Lower leg skin (tissue), 4 donors: ENCODE measurements at regions not wholly inside any gene's neighbourhood (a gene's known extent, or its start where the extent isn't known, plus 50 kb on each side); places are given as distances from the start of the nearest gene placed in this dataset.

Experiments
- DNase-seq, 2 donors: peaks; one replicate each; pipeline ENCODE4 v3.0.0-alpha.2; 2019; ENCODE audit warnings: low spot score in 2 of 2
- H3K4me3 ChIP-seq: fragments of 200-600 bp; sonication (generic); 2 replicates; pipeline ENCODE4 v1.5.1; 2017; ENCODE audit warnings: mild to moderate bottlenecking, low read depth; ENCODE audit not compliant: poor library complexity, severe bottlenecking
- CTCF ChIP-seq, 3 donors: fragments of 450-650 bp; IDR thresholded peaks; one replicate each; pipeline ENCODE4 v1.5.1; 2016; ENCODE audit warnings: antibody characterized with exemption in 3 of 3, mild to moderate bottlenecking in 3 of 3, moderate library complexity in 2 of 3
- POLR2A ChIP-seq, 2 donors: fragments of 450-650 bp; IDR thresholded peaks; one replicate each; pipeline ENCODE4 v1.6.1; 2016 to 2017; ENCODE audit warnings: antibody characterized with exemption in 2 of 2, mild to moderate bottlenecking in 1 of 2, moderate library complexity in 1 of 2
- WGBS, 2 donors: methylation state at CpG; one replicate each; pipeline ENCODE4 v1.1.5; 2018; 5-methylcytosine and 5-hydroxymethylcytosine counted together
- intact Hi-C: fragments of 100-400 bp; cut with DNase I; formaldehyde crosslinking; loops from one replicate; pipeline ENCODE4 v1.15.0; 2023; ENCODE audit warnings: low total_unique reads

- WGBS, 2 donors = 59 to 72% methylated on average over 3 of the region's 3 CpGs
- H3K4me3 ChIP-seq = no peak overlapping the region
- intact Hi-C loops = no loop called here
- no peak for DNase-seq
- no peak for TF ChIP-seq CTCF (IDR thresholded peaks at IDR 0.05)
- no peak for TF ChIP-seq POLR2A (IDR thresholded peaks at IDR 0.05)
These were observed 326.7 kb downstream of the MTX2 start for GRCh38 chr2:176595986-176596385.

GRCh38 chr2:176597916-176598315 lies 328.7 kb downstream of the MTX2 start:
- WGBS, 2 donors = 78 to 80% methylated on average over 1 of the region's 1 CpG
- TF ChIP-seq CTCF (IDR thresholded peaks at IDR 0.05) (no peak), POLR2A (IDR thresholded peaks at IDR 0.05) (no peak)
- DNase-seq = no peak
- no peak overlapping the region for H3K4me3 ChIP-seq
- intact Hi-C loops = no loop called here

DNA sequence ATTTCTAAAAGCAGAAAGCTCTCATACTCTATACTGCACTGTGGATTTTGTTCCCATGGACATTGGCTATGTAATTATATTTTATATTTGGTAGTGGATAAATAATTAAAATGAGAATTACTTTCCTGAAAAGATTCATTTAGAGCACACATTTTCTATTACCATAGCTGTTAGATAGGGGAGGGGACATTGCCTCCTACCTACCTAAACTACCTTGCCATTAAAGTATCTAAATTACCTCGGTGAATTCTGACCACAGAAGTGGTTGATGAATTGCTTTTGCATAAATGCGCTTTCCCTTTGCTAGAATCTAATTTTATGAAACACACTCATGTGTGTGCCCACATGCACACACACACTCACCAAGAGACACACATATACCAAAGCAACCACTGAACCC lies 329.1 kb downstream of the MTX2 start:
- no peak for DNase-seq
- no peak overlapping the region for H3K4me3 ChIP-seq
- TF ChIP-seq CTCF (IDR thresholded peaks at IDR 0.05) (no peak), POLR2A (IDR thresholded peaks at IDR 0.05) (no peak)
- intact Hi-C loops = no loop called here
- WGBS, 2 donors = 73 to 83% methylated on average over 2 of the region's 2 CpGs

DNA sequence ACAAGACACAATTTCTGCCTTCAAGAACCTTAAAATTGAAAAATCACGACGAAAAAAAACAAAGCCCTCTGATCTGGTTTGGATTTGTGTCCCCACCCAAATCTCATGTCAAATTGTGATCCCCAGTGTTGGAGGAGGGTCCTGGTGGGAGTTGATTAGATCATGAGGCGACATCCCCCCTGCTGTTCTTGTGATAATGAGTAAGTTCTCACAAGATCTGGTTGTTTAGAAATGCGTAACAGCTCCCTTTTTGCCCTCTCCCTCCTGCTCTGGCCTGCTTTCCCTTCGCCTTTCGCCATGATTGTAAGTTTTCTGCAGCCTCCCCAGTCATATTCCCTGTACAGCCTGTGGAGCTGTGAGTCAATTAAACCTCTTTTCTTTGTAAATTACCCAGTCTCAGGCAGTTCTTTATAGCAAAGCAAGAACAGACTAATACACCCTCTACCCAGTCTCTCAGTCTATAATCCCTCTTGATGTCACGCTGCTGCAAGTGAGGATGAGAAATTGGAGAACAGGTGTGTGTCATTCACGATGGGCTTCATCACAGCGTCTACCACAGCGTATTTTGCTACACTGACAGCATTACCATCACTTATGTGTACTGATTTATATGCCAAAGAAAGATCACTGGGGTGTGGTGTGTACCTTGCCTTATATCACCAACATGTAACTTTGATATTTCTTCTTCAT lies 330.7 kb downstream of the MTX2 start:
- intact Hi-C loops = no loop called here
- TF ChIP-seq POLR2A (IDR thresholded peaks at IDR 0.05) (no peak), CTCF (IDR thresholded peaks at IDR 0.05) (no peak)
- no peak overlapping the region for H3K4me3 ChIP-seq
- 86 to 91% methylated on average over 10 of the region's 10 CpGs for WGBS, 2 donors
- no peak for DNase-seq

DNA sequence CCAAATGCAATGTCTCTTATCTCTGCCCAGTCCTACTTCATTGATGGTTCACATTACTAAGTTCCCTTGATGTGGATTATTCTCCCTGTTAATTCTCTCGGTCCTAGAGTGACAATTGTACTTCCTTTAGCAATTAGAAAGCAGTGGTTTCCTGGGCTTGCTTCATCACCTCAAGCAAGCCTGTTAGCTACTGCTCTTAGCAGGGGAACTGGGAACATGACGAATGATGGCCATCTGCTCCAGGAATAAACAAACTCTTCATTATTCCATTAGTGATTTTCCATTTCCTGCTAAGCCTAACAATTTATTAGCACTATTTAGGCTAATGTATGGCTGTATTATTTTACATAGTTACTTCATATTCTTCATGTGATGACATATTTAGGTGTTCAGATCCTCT lies 331.8 kb downstream of the MTX2 start:
- intact Hi-C loops = no loop called here
- H3K4me3 ChIP-seq = no peak overlapping the region
- WGBS, 2 donors = 70 to 80% methylated on average over 2 of the region's 2 CpGs
- no peak for DNase-seq
- TF ChIP-seq POLR2A (IDR thresholded peaks at IDR 0.05) = no peak
- TF ChIP-seq CTCF (IDR thresholded peaks at IDR 0.05) = no peak

DNA sequence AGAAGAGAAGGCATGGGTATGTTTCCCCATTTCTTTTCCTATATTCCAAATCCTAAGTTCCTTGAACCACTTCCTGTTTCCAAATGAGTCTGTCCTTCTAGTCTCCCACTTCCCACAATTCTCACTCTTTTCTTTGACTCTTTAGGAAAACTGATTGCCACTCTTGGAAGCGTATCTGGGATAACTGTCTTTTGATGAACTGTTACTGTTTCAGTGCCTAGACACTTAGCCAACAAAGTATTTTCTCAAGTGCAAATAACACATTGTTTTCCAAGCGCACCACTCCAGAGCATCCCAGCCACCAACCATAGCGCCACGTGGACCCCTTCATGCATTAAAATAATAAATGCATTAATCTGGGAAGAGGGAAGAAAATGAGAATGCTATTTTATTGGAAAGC lies 342.8 kb downstream of the MTX2 start:
- intact Hi-C loops = no loop called here
- DNase-seq = no peak
- 94 to 97% methylated on average over 4 of the region's 4 CpGs for WGBS, 2 donors
- TF ChIP-seq POLR2A (IDR thresholded peaks at IDR 0.05) = no peak
- TF ChIP-seq CTCF (IDR thresholded peaks at IDR 0.05) = no peak
- H3K4me3 ChIP-seq = no peak overlapping the region
